Kidney epithelial cell (primary cell): ENCODE measurements at regions not wholly inside any gene's neighbourhood (a gene's known extent, or its start where the extent isn't known, plus 50 kb on each side); places are given as distances from the start of the nearest gene placed in this dataset.

ENCODE experiments used
- DNase-seq: peaks from one replicate; pipeline ENCODE4 v3.0.0-alpha.2; 2010; ENCODE audit warnings: low read depth
- H3K27me3 ChIP-seq: 2 replicates; pipeline ENCODE4 v1.6.0; 2011; ENCODE audit warnings: low read length; ENCODE audit not compliant: control insufficient read depth, insufficient read depth
- H3K36me3 ChIP-seq: 2 replicates; pipeline ENCODE4 v1.5.1; 2011; ENCODE audit warnings: low read length; ENCODE audit not compliant: control insufficient read depth, insufficient read depth
- H3K4me3 ChIP-seq: 2 replicates; pipeline ENCODE4 v1.5.1; 2011; ENCODE audit warnings: low read depth, mild to moderate bottlenecking, control low read depth, low read length
- TF ChIP-seq, protein P1 (sequence below): IDR thresholded peaks from 2 replicates; pipeline ENCODE4 v1.5.1; 2011; ENCODE audit warnings: mild to moderate bottlenecking, moderate library complexity, low read length, control low read depth, inconsistent platforms; ENCODE audit not compliant: insufficient read depth, poor library complexity, severe bottlenecking

DNA sequence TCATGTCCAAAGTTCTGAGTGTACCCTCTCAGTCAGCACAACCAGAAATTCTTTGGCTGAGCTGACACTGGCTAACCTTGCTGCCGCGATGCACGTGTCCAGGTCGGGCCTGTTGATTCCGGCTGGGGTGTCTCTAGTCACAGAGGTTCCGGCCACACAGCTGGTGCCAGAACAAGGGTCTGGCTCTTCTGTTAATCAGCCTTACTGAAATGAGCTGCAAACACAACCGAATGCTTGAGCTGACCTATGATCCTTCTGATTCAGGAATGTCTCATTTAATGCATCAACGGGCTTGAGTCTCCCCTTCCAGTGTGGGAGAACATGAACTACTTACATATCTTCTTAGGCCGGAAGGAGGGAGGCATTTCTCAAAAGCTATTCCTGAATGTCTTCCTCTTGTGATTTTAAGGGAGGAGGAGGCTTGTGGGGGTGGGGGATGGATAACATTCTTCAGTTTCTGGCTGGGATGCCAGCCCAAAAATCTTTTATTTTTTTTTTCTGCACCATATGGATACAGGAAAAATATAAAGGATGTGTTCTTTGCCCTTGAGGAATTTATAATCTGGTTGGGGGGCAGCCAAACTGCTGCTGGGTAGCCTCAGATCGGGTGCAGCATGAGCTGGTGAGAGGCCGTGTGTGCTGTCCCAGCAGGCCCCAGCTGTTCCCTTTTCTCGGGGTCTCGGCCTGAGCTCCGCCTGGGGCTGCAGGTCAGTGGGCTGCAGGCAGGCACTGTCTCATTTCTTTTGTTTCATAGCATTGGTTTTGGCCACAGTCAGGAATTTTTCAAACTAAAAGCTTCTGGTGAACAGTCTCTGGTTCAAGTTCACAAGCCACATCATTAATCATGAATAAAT, 319.1 kb upstream of the TBL1XR1 start:
- Histone ChIP-seq H3K4me3 (no peak overlapping the region), H3K36me3 (no peaks in the 10 kb centered on the region), H3K27me3 (no peaks in the 10 kb centered on the region)
- peak; percentile 99 for DNase-seq
- TF ChIP-seq, protein P1, sequence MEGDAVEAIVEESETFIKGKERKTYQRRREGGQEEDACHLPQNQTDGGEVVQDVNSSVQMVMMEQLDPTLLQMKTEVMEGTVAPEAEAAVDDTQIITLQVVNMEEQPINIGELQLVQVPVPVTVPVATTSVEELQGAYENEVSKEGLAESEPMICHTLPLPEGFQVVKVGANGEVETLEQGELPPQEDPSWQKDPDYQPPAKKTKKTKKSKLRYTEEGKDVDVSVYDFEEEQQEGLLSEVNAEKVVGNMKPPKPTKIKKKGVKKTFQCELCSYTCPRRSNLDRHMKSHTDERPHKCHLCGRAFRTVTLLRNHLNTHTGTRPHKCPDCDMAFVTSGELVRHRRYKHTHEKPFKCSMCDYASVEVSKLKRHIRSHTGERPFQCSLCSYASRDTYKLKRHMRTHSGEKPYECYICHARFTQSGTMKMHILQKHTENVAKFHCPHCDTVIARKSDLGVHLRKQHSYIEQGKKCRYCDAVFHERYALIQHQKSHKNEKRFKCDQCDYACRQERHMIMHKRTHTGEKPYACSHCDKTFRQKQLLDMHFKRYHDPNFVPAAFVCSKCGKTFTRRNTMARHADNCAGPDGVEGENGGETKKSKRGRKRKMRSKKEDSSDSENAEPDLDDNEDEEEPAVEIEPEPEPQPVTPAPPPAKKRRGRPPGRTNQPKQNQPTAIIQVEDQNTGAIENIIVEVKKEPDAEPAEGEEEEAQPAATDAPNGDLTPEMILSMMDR, result no peak

DNA sequence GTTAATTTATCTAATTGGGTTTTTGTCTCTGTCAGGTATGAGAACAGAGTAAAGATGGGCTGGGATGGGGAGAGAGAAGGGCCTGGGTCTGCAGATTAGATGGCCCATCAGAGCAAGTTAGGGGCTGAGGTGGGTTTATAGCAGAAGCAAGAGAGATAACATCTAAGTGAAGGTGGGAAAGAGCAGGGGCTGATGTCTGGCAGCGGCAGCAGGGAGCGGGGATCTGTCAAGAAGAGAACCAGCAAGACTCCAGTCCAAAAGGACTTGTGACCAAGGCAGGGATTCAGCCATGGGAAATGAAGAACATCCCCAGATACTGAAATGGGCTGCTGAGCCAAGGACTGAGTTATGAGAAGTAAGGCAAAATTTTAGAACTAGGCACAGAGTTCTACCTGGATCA, 320.6 kb upstream of the TBL1XR1 start:
- Histone ChIP-seq H3K4me3 (no peak overlapping the region), H3K27me3 (no peaks in the 10 kb centered on the region), H3K36me3 (no peaks in the 10 kb centered on the region)
- TF ChIP-seq, protein P1, result no peak
- DNase-seq, result no peak

DNA sequence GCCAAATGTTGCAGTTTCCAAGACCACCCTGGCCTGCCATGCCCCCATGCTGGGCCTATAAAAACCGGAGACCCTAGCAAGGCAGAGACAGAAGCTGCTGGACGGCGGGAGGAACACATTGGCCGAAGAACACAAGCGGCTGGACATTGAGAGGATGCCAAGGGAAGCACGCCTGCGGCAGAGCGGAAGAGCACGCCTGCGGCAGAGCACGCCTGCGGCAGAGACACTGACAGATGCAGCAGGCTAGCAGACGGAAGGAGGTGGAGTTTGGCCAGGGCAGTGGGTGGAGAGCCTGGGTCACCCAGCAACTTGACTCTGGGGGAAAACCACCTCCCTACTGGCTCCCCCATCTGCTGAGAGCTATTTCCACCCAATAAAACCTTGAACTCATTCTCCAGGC, 322.3 kb upstream of the TBL1XR1 start:
- Histone ChIP-seq H3K27me3 (no peaks in the 10 kb centered on the region), H3K36me3 (no peaks in the 10 kb centered on the region), H3K4me3 (no peak overlapping the region)
- no peak for DNase-seq
- TF ChIP-seq, protein P1, result no peak

DNA sequence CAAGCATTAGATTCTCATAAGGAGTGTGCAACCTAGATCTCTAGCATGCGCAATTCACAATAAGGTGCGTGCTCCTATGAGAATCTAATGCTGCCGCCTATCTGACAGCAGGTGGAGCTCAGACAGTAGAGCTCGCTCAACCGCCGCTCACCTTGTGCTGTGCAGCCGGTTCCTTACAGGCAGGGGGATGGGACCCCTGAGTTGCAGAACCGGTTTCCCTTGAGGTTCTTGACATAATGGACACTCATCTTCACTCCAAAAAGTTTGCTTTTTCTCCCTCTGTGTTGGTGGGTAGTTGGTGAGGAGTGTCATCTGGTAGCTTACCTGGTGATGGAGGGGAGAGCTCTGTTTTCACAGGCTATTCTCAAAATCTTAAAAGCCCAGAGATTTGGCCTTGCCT, 324.0 kb upstream of the TBL1XR1 start:
- H3K36me3 ChIP-seq, result no peaks in the 10 kb centered on the region
- no peak overlapping the region for H3K4me3 ChIP-seq
- TF ChIP-seq, protein P1, result peak; percentile 9
- no peaks in the 10 kb centered on the region for H3K27me3 ChIP-seq
- DNase-seq, result no peak

DNA sequence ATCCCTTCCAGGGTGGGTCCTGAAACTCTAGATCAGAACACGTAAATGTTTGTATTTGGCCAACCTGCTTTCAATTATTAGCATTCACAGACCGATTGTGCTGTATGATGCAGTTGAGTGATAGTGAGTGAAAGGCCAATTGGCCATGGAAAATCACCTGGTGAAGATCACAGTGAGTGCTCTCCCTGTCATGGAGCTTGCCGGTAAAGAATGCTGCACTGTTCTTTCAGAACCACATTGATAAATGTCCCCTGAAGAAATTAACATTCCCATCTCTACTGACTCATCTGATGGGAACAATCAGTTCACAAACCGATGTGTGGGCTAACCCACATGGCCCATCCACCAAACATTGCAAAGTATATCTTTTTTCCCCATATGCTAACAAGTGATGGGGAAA, 324.8 kb upstream of the TBL1XR1 start:
- no peaks in the 10 kb centered on the region for H3K27me3 ChIP-seq
- H3K4me3 ChIP-seq, result no peak overlapping the region
- no peak for DNase-seq
- H3K36me3 ChIP-seq, result no peaks in the 10 kb centered on the region
- TF ChIP-seq, protein P1, result no peak

DNA sequence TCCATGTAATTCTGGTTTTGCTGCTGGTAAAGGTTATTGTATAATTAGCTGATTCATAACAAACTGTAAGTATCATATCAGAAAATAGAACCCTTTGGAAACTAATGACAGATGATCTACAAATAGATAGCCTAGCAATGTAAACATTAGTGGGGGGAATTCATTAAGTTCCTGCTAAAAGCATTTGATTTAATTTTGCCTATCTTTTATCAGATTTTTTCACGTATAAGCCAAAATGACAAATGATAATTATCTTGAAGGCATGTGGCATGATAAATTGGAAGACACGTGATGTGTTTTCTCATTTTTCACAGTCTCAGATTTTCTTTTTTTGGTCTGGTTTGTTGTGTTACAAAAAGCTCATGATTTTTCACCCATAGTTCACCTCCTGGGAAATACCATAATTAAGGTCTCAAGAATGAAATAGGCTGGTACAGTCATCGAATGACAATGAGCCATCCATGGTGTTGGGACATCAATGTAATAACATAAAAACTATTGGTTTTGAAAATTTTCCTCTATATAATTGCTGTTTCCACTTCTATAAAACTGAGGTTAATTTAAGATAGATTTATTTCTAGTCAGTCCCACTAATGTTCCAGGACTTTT, 325.9 kb upstream of the TBL1XR1 start:
- TF ChIP-seq, protein P1, result no peak
- Histone ChIP-seq H3K27me3 (no peaks in the 10 kb centered on the region), H3K36me3 (no peaks in the 10 kb centered on the region), H3K4me3 (no peak overlapping the region)
- no peak for DNase-seq
